Activated CD4-positive, alpha-beta T cell treated with anti-CD3 and anti-CD28 coated beads, Interleukin-2, amount 50 U/mL, for 16 hours (primary cell): ENCODE measurements at regions not wholly inside any gene's neighbourhood (a gene's known extent, or its start where the extent isn't known, plus 50 kb on each side); places are given as distances from the start of the nearest gene placed in this dataset.
"Not testable (repeated sequence)": the region's sequence is repeated elsewhere in the genome, so short reads cannot be mapped to it uniquely, and the experiment has no call there.

Experiments used
- DNase-seq: peaks from one replicate; pipeline ENCODE4 v3.0.0-alpha.2; 2020

GRCh38 chr7:79619216-79619615, 165.7 kb upstream of the MAGI2 start:
- no peak for DNase-seq

GRCh38 chr7:79615871-79616640, 162.6 kb upstream of the MAGI2 start:
- no peak for DNase-seq

DNA sequence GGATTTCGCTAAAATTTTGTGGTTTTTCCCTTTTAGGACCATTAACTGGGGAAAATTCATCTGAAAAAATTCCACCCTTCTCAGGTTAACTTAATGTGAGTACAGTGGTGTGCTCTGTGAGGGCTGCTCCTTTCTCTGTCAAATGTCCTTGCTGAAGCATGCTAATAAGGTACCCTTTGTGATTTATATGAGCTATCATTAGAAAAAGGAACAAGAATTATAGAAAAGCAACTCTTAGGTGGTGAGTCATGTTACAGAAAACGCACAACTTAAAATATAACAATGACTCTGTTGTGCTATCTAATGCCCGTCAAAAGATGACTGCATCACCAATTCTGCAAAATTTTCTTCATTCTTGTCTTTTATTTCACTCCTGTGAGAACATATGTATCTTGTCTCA, 162.0 kb upstream of the MAGI2 start:
- DNase-seq = no peak

DNA sequence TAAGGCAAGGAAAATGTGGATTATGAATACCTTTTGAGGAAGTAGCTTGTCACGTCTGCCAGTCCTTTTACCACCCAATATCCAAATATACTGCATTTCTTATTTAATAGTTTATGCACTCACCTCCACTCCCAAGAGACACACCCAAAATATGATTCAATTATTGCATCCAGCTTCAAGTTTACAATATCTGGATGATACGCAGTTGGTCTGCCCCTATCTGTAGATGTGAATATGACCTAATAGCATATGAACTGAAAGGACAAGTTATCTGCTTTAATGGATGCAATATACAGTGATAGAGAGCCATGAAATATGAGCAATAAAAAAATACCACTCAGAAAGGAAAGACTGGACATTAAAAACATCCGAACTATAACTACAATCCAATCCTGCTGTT, 159.4 kb upstream of the MAGI2 start:
- DNase-seq = no peak

GRCh38 chr7:79612022-79612421, 158.6 kb upstream of the MAGI2 start:
- no peak for DNase-seq

- DNase-seq = no peak
Observed at GRCh38 chr7:79610748-79611304, 157.4 kb upstream of the MAGI2 start.

GRCh38 chr7:79610313-79610712, 156.8 kb upstream of the MAGI2 start:
- no peak for DNase-seq

GRCh38 chr7:79608005-79608404, 154.5 kb upstream of the MAGI2 start:
- no peak for DNase-seq

- no peak for DNase-seq
Observed at GRCh38 chr7:79604841-79605240, 151.4 kb upstream of the MAGI2 start.

- DNase-seq = no peak
Observed at GRCh38 chr7:79598351-79598750, 144.9 kb upstream of the MAGI2 start.

- DNase-seq = not testable (repeated sequence)
Observed at GRCh38 chr7:79594671-79595070, 141.2 kb upstream of the MAGI2 start.

DNA sequence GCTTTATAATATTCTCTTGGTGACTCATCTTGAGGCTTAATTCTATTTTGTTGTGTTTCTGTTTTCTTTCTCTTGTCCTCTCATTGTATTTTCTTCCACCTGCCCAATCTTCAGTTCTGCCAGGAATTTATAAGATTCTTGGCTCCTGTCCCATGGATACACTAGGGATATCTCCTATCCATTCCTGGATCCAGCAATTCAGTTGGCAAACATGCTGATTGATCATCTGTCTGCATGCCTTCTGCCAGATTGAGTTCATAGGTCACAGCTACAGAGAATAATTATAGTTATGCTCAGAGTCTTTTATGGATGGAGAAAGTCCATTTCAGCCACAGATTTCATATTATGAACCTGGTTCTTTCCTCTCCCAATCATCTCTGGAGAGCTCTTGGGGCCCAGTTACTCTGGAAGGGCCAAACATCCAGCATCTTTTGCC, 140.4 kb upstream of the MAGI2 start:
- DNase-seq = no peak

DNA sequence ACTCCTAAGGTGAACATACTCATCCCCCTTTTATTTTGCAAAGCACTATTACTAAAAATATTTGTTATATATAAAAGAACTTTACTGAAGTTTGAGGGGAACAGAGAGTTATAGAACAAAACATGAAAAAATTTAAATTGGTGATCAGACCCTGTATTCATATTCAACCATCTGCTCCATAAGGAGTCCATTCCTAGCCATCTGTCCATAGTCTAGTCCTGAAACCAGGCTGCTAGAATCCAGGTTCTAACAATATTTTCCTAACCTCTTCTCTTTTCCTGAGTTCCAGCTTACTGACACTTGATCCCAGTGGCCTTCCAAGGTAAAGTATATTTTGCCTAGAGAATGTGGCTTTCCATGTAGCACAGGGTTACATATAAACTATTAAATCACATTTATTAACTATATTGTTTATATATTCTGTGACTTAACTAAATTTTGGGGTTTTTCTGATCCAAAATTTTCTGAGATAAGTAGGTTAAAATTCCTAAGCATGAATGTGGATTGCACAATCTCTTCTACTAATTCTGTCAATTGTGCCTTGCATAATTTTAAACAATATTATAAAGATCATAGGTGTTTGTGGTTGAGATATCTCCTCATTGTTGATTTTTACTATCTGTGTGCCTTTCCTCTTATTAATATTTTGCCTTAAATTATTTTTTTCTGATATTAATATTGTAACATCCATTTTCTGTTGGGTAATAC, 137.6 kb upstream of the MAGI2 start:
- no peak for DNase-seq

GRCh38 chr7:79590391-79590790, 136.9 kb upstream of the MAGI2 start:
- no peak for DNase-seq

DNA sequence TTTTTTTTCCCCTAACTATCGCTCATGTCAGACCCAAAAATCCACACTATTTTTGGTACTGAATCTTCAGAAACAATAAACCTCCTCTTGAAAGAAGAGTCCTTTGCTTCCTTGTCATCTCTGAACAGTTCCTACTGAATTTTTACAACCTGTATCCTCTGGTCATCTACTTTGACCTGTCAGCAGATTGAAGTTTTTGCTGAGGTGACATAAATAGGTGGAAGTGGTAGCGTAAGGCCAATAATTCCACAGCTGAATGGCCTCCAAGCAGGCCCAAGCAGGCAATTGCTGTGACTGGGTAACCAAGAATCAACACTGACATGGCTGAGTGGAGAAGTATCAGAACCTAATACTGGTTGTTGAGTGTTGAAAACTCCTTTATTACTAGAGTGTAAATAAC, 117.4 kb upstream of the MAGI2 start:
- no peak for DNase-seq

GRCh38 chr7:79563821-79564522, 110.5 kb upstream of the MAGI2 start:
- no peak for DNase-seq

DNA sequence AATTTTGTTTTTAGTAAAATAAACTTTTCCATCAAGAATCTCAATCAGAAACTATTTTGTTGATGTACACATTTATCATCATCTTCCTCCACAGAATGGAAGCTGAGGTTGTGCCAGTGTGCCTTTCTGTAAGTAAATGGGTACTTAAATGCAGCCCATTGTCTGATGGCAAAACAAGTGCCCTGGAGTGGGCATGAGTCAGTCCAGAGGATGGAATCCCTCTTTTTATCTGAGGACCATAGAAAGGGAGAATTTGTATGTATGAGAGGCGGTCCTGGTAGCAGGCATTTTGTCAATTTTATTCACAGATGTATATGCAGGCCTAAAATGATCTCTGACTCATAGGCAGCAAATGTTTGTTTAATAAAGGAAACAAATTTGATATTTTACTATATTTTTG, 102.1 kb upstream of the MAGI2 start:
- no peak for DNase-seq

- no peak for DNase-seq
Observed at GRCh38 chr7:79553811-79554555, 100.5 kb upstream of the MAGI2 start.

DNA sequence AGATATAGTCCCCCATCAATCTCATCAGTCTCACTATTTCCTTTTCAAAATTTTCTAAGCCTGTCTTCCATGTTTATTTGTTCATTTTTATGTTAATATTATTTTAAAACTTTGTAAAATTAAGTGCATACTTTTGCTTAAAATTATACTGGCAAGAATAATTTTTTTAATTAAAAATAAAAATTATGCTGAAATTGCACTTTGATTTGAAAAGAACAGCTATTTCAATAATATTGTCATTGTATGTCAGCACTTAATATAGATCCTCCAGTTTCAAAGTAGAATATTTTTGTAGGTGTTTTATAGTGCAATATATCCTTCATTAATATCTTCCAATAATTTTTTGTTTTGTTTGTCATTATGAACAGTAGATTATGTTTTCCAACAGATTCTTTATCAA, 99.0 kb upstream of the MAGI2 start:
- no peak for DNase-seq

- no peak for DNase-seq
Observed at GRCh38 chr7:79548727-79549126, 95.3 kb upstream of the MAGI2 start.

DNA sequence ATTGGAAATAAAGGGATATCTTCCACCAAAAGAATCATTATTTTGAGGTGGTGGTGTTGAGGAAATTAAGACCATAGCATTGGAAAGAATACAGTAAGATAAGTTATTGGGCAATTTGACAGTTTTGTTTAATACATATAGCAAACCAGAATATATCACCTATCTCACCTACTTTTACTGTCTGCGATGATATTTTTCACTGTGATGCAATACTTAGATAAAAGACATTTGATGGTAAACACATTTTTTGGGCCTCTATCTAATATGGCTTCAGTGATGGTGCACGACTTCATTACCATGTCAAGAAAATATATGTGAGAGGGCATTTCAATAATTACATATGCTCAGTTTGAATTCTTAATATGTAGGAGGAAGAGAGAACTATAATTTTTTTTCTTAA, 93.7 kb upstream of the MAGI2 start:
- no peak for DNase-seq

GRCh38 chr7:79540592-79540991, 87.1 kb upstream of the MAGI2 start:
- no peak for DNase-seq

GRCh38 chr7:79534128-79534527, 80.7 kb upstream of the MAGI2 start:
- peak; percentile 1 for DNase-seq
